Heart left ventricle (tissue), 16 donors: ENCODE measurements at regions not wholly inside any gene's neighbourhood (a gene's known extent, or its start where the extent isn't known, plus 50 kb on each side); places are given as distances from the start of the nearest gene placed in this dataset.

Source experiments
- ATAC-seq, 4 donors: fragments of 200-7000 bp; cut with Tn5 transposase; one replicate each; pipeline ENCODE4 v1.9.1; 2020 to 2022; ENCODE audit warnings: moderate library complexity in 4 of 4, mild to moderate bottlenecking in 3 of 4, moderate number of reproducible peaks in 1 of 4
- DNase-seq, 5 donors: peaks; one replicate each; pipeline ENCODE4 v3.0.0-alpha.2; 2020
- H3K27ac ChIP-seq, 12 donors: fragments of 200-600 bp; sonication (generic) in 4 of 12; one replicate each; pipeline versions ENCODE4 v1.5.0 to v1.8.0; 2016 to 2022; ENCODE audit warnings: mild to moderate bottlenecking in 2 of 12
- H3K27me3 ChIP-seq, 9 donors: fragments of 200-600 bp; sonication (generic) in 2 of 9; one replicate each; pipeline versions ENCODE4 v1.5.1 to v1.8.0; 2016 to 2022; ENCODE audit warnings: mild to moderate bottlenecking in 3 of 9
- H3K36me3 ChIP-seq, 9 donors: fragments of 200-600 bp; sonication (generic) in 2 of 9; one replicate each; pipeline versions ENCODE4 v1.5.0 to v1.8.0; 2018 to 2022; ENCODE audit warnings: mild to moderate bottlenecking in 2 of 9
- H3K4me1 ChIP-seq, 12 donors: fragments of 200-600 bp; sonication (generic) in 4 of 12; one replicate each; pipeline versions ENCODE4 v1.5.0 to v1.8.0; 2016 to 2022; ENCODE audit warnings: mild to moderate bottlenecking in 3 of 12
- H3K4me3 ChIP-seq, 12 donors: fragments of 200-600 bp; sonication (generic) in 4 of 12; one replicate each; pipeline versions ENCODE4 v1.5.0 to v1.8.0; 2017 to 2022; ENCODE audit warnings: mild to moderate bottlenecking in 9 of 12, moderate library complexity in 4 of 12
- H3K9me3 ChIP-seq, 12 donors: fragments of 200-600 bp; sonication (generic) in 4 of 12; one replicate each; pipeline versions ENCODE4 v1.5.0 to v1.8.0; 2016 to 2022; ENCODE audit warnings: mild to moderate bottlenecking in 1 of 12
- POLR2A ChIP-seq, 2 donors: fragments of 450-650 bp; IDR thresholded peaks; one replicate each; pipeline ENCODE4 v1.6.1; 2017; ENCODE audit warnings: antibody characterized with exemption in 2 of 2, mild to moderate bottlenecking in 2 of 2, moderate library complexity in 2 of 2
- WGBS, 4 donors: extraction: QIAGEN DNeasy Blood & Tissue Kit in 2 of 4; methylation state at CpG; one replicate each; pipeline versions ENCODE4 v1.1.5 to v1.1.7; 2013 to 2018; 5-methylcytosine and 5-hydroxymethylcytosine counted together
- intact Hi-C, 10 donors: fragments of 100-400 bp; cut with DNase I; formaldehyde crosslinking; loops; one replicate each; pipeline versions ENCODE4 v1.11.1 to v1.14.2; 2022
- TF ChIP-seq, protein P1 (sequence below), 12 donors: fragments of 200-600 bp; sonication (generic) in 4 of 12; IDR thresholded peaks; one replicate each; pipeline versions ENCODE4 v1.5.0 to v1.8.0; 2018 to 2022; ENCODE audit warnings: antibody characterized with exemption in 12 of 12, mild to moderate bottlenecking in 5 of 12
- donor health status: ischemic (EF 13 %, LVEDD 7.1; RV severe dilation, severe dysfunction).
- donor health status: healthy with polysubstance abuse.
- donor health status: DM: no; HTN: yes; CAD: no.
- donor health status: DM: no; HTN: no; CAD: no.
- donor health status: ischemic (EF 25% LVEDD 6.9; RV normal size, moderate dysfunction).
- donor health status: ischemic (EF 25% LVEDD 5.7; RV mildly dilated, moderate dysfunction).
- donor health status: healthy.
- donor health status: DM: yes; HTN: yes; CAD: no.
- donor health status: ischemic (EF 35%, LVEDD 5.7; RV mildly dilated, moderate dysfunction).
- donor health status: nonischemic (EF 11% LVEDD 7.7; RV severe dilation, severe dysfunction).
- donor health status: DM: yes; HTN: yes; CAD: no.
- donor health status: PGD.
- donor health status: ischemic (EF 29% LVEDD 5.4; RV normal size, mild dysfunction).
- donor health status: nonischemic (EF 23%, LVEDD 6.1; RV moderate dilation, normal function).

DNA sequence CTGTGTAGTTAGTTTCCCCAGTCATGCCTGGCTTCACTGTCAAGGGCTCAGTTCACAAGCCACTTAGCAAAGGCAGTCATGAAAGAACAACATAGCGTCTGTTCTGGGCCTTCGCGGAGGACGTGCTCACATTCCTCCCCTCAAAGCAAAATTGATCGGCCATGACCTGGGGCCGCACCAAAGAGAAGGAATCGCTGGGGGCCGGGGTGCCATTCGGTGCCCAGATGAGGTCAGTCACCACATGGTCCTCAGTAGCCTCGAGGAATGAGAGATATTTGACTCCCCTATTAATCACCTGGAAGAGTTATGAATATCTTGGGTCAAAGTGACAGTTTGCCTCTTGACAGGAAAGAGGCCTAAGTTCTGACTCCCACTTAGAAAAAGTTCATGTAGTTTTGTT, 251.1 kb upstream of the JUN start:
- intact Hi-C loops = no loop called here
- DNase-seq (no peak), ATAC-seq (no peak)
- Histone ChIP-seq H3K27ac (no peak overlapping the region), H3K27me3 (no peaks in the 10 kb centered on the region), H3K4me3 (no peak overlapping the region), H3K36me3 (no peaks in the 10 kb centered on the region), H3K9me3 (no peaks in the 10 kb centered on the region), H3K4me1 (no peaks in the 10 kb centered on the region)
- TF ChIP-seq, protein P1, sequence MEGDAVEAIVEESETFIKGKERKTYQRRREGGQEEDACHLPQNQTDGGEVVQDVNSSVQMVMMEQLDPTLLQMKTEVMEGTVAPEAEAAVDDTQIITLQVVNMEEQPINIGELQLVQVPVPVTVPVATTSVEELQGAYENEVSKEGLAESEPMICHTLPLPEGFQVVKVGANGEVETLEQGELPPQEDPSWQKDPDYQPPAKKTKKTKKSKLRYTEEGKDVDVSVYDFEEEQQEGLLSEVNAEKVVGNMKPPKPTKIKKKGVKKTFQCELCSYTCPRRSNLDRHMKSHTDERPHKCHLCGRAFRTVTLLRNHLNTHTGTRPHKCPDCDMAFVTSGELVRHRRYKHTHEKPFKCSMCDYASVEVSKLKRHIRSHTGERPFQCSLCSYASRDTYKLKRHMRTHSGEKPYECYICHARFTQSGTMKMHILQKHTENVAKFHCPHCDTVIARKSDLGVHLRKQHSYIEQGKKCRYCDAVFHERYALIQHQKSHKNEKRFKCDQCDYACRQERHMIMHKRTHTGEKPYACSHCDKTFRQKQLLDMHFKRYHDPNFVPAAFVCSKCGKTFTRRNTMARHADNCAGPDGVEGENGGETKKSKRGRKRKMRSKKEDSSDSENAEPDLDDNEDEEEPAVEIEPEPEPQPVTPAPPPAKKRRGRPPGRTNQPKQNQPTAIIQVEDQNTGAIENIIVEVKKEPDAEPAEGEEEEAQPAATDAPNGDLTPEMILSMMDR (IDR thresholded peaks at IDR 0.05) = no peak
- TF ChIP-seq POLR2A (IDR thresholded peaks at IDR 0.05) = no peak
- WGBS, 4 donors = 71 to 88% (median 81%) methylated on average over 10 of the region's 10 CpGs

DNA sequence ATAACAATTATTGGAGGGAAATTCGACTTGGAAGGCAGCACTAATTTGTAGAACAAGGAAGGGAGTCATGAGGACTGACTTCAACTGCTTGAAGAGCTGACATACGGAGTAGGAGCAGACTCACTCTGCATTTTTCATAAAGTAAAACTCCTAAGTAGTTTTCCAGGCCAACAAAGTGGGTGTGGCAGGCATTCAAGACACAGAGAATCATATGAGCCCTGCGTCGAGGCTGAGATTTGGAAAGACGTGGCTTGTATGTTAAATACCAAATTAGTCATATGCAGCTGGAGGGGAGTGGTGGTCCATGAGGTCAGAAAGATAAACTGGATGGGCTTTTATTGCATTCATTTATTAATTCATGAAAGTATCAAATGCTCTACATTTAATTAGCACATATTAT, 255.7 kb upstream of the JUN start:
- H3K27me3 ChIP-seq = no peaks in the 10 kb centered on the region
- DNase-seq = no peak
- WGBS, 4 donors = 58 to 73% (median 65%) methylated on average over 5 of the region's 5 CpGs
- intact Hi-C loops = no loop called here
- no peaks in the 10 kb centered on the region for H3K9me3 ChIP-seq
- TF ChIP-seq POLR2A (IDR thresholded peaks at IDR 0.05) = no peak
- TF ChIP-seq, protein P1 (IDR thresholded peaks at IDR 0.05) = no peak
- ATAC-seq = no peak
- no peaks in the 10 kb centered on the region for H3K36me3 ChIP-seq
- H3K4me3 ChIP-seq = no peak overlapping the region
- H3K4me1 ChIP-seq = peaks cover 0 to 31% (median 14%) of the 10 kb centered on the region in 12 donors
- H3K27ac ChIP-seq = no peak overlapping the region

DNA sequence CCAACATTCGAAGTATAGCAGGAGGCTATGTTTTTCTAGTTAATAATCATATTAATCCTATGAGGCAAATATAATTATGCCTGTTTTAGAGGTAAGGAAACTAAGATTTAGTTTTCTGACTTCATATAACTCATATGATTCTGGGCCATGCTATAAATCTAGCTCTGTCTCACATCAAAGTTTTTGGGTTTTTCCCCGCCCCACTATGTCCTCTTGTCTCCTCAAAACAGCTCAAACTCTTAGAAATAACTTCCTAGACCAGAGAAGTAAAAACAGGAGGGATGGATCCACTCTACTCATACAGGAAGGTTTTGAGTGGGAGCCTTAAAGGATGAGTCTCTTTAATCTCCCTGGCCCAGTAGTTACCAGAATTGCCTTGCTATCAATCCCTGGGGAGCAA, 256.4 kb upstream of the FGGY start:
- H3K27ac ChIP-seq = no peak overlapping the region
- H3K4me1 ChIP-seq = peaks cover 0 to 33% (median 14%) of the 10 kb centered on the region in 12 donors
- 93 to 100% (median 96%) methylated on average over 2 of the region's 2 CpGs for WGBS, 4 donors
- no peak overlapping the region for H3K4me3 ChIP-seq
- TF ChIP-seq, protein P1 (IDR thresholded peaks at IDR 0.05) = no peak
- TF ChIP-seq POLR2A (IDR thresholded peaks at IDR 0.05) = no peak
- ATAC-seq (no peak), DNase-seq (no peak)
- no peaks in the 10 kb centered on the region for H3K36me3 ChIP-seq
- H3K9me3 ChIP-seq = no peaks in the 10 kb centered on the region
- no peaks in the 10 kb centered on the region for H3K27me3 ChIP-seq
- intact Hi-C loops = loop anchor here in 1 of 10 donors (10.0 kb wide), 1 partner anchor 256 kb away; the partner anchor contains the start of gene JUN

DNA sequence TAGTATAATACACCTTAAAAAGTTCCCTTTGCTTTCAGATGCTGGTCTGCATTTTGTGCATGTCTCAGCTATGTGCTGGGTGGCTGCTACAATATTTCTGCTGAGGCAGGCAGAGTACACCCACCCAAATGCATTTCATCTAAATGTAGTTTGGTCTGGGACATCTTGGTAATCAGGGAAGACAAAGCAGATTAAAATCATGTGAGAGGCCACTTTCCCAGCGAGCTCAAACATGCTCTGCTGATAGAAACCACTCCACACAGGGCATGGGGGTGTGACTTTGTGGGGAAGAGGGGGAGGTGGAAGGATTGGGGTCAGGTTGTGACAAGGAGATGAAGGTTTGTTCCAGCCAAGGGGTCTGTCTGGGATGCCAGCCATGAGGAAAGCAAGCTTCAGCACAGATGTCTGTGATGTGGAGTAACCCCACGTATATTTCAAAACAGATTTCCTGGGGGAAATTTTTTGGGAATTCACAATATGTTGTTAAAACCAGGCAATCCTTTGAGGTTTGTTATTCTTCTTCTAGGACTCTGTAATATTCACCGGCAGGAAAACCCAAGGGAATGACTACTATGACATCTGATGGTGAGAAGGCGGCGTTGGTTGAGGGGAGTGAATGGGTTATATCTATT, 255.1 kb upstream of the FGGY start:
- Histone ChIP-seq H3K9me3 (no peaks in the 10 kb centered on the region), H3K4me1 (peaks cover 0 to 43% (median 14%) of the 10 kb centered on the region in 12 donors), H3K27me3 (no peaks in the 10 kb centered on the region), H3K27ac (peak overlapping the region in 1 of 12 donors; percentile 42), H3K4me3 (no peak overlapping the region), H3K36me3 (no peaks in the 10 kb centered on the region)
- WGBS, 4 donors = 71 to 80% (median 76%) methylated on average over 5 of the region's 5 CpGs
- DNase-seq = no peak
- ATAC-seq = no peak
- no peak for TF ChIP-seq POLR2A (IDR thresholded peaks at IDR 0.05)
- TF ChIP-seq, protein P1 (IDR thresholded peaks at IDR 0.05) = no peak
- intact Hi-C loops = loop anchor here in 1 of 10 donors (10.0 kb wide), 1 partner anchor 257 kb away; the partner anchor contains the start of gene JUN
